AG04450 (cell line): ENCODE measurements at regions not wholly inside any gene's neighbourhood (a gene's known extent, or its start where the extent isn't known, plus 50 kb on each side); places are given as distances from the start of the nearest gene placed in this dataset.

Experiments
- CTCF ChIA-PET: fragments of 300-600, 350-600 bp; formaldehyde crosslinking; extraction: SDS; loops from one replicate; lab custom pipeline; 2022; ENCODE audit warnings: antibody characterized with exemption, inconsistent platforms; lab: Charles Lee
- POLR2A ChIA-PET: fragments of 350-600 bp; formaldehyde crosslinking; extraction: SDS; loops from one replicate; lab custom pipeline; 2021; ENCODE audit warnings: antibody characterized with exemption, inconsistent platforms; lab: Yijun Ruan, JAX
- DNase-seq: peaks from one replicate; pipeline ENCODE4 v3.0.0-alpha.2; 2011; ENCODE audit warnings: low read depth, low spot score
- H3K27ac ChIP-seq: one replicate; pipeline ENCODE4 v1.5.1; 2012; ENCODE audit warnings: low read depth, low read length, control low read depth
- H3K27me3 ChIP-seq: one replicate; pipeline ENCODE4 v1.6.0; 2012; ENCODE audit warnings: low read length; ENCODE audit not compliant: control insufficient read depth, insufficient read depth
- H3K4me3 ChIP-seq: 2 replicates; pipeline ENCODE4 v1.5.1; 2011; ENCODE audit warnings: mild to moderate bottlenecking, low read depth, low read length, control low read depth
- H3K9me3 ChIP-seq: 2 replicates; pipeline ENCODE4 v1.5.1; 2012; ENCODE audit warnings: low read length; ENCODE audit not compliant: control insufficient read depth, insufficient read depth
- TF ChIP-seq, protein P1 (sequence below): IDR thresholded peaks from 2 replicates; pipeline ENCODE4 v1.5.1; 2011; ENCODE audit warnings: low read depth, low read length, control low read depth, inconsistent platforms

GRCh38 chr4:27198246-27198645 lies 337.6 kb downstream of the STIM2 start:
- Histone ChIP-seq H3K27me3 (no peaks in the 10 kb centered on the region), H3K27ac (no peak overlapping the region), H3K9me3 (no peaks in the 10 kb centered on the region), H3K4me3 (no peak overlapping the region)
- ChIA-PET POLR2A (no interaction called here), CTCF (no interaction called here)
- TF ChIP-seq, protein P1, sequence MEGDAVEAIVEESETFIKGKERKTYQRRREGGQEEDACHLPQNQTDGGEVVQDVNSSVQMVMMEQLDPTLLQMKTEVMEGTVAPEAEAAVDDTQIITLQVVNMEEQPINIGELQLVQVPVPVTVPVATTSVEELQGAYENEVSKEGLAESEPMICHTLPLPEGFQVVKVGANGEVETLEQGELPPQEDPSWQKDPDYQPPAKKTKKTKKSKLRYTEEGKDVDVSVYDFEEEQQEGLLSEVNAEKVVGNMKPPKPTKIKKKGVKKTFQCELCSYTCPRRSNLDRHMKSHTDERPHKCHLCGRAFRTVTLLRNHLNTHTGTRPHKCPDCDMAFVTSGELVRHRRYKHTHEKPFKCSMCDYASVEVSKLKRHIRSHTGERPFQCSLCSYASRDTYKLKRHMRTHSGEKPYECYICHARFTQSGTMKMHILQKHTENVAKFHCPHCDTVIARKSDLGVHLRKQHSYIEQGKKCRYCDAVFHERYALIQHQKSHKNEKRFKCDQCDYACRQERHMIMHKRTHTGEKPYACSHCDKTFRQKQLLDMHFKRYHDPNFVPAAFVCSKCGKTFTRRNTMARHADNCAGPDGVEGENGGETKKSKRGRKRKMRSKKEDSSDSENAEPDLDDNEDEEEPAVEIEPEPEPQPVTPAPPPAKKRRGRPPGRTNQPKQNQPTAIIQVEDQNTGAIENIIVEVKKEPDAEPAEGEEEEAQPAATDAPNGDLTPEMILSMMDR: no peak
- DNase-seq: no peak

- no peak overlapping the region for H3K4me3 ChIP-seq
- CTCF ChIA-PET: no interaction called here
- POLR2A ChIA-PET: no interaction called here
- H3K9me3 ChIP-seq: no peaks in the 10 kb centered on the region
- TF ChIP-seq, protein P1: no peak
- DNase-seq: no peak
- no peak overlapping the region for H3K27ac ChIP-seq
- no peaks in the 10 kb centered on the region for H3K27me3 ChIP-seq
Measured at GRCh38 chr4:27198971-27199370, 338.3 kb downstream of the STIM2 start.

DNA sequence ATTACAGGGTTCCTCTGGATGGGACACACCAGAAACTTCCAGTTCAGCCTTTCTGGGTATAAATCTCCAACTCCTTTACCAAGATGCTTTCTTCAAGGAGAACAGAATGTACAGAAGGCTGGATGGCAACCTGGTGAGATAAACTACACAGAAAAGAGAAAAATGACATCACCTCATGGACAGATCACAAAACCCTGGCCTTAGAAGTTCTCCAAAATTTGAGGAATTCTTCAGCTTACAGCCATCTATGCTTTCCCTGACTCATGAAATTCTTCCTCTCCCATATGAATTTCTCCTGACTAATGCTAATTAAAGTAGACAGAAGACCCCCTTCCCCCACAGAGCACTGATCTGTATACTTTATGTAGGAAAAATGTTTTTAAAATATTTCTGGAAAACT lies 345.4 kb downstream of the STIM2 start:
- ChIA-PET CTCF (no interaction called here), POLR2A (no interaction called here)
- no peaks in the 10 kb centered on the region for H3K9me3 ChIP-seq
- H3K4me3 ChIP-seq: no peak overlapping the region
- no peak for DNase-seq
- TF ChIP-seq, protein P1: no peak
- no peak overlapping the region for H3K27ac ChIP-seq
- H3K27me3 ChIP-seq: no peaks in the 10 kb centered on the region

- no peaks in the 10 kb centered on the region for H3K27me3 ChIP-seq
- no peak for DNase-seq
- H3K9me3 ChIP-seq: no peaks in the 10 kb centered on the region
- no peak overlapping the region for H3K4me3 ChIP-seq
- ChIA-PET CTCF (no interaction called here), POLR2A (no interaction called here)
- H3K27ac ChIP-seq: no peak overlapping the region
- TF ChIP-seq, protein P1: no peak
Measured at GRCh38 chr4:27210956-27211355, 350.3 kb downstream of the STIM2 start.

GRCh38 chr4:27214010-27214409 lies 353.4 kb downstream of the STIM2 start:
- TF ChIP-seq, protein P1: no peak
- no peak overlapping the region for H3K27ac ChIP-seq
- H3K4me3 ChIP-seq: no peak overlapping the region
- no peaks in the 10 kb centered on the region for H3K27me3 ChIP-seq
- CTCF ChIA-PET: no interaction called here
- POLR2A ChIA-PET: no interaction called here
- no peaks in the 10 kb centered on the region for H3K9me3 ChIP-seq
- no peak for DNase-seq
